Panc1 (cell line): ENCODE measurements at regions not wholly inside any gene's neighbourhood (a gene's known extent, or its start where the extent isn't known, plus 50 kb on each side); places are given as distances from the start of the nearest gene placed in this dataset.

Experiments used
- ATAC-seq: fragments of 200-7000 bp; cut with Tn5 transposase; 2 replicates; pipeline ENCODE4 v1.9.1; 2020; ENCODE audit warnings: mild to moderate bottlenecking, moderate library complexity
- BruUV-seq: library from RNA; stranded (reverse); fragments of 400-500 nt; replicated peaks from 2 replicates; lab custom pipeline; 2021; lab: Mats Ljungman, UMichigan
- CTCF ChIA-PET: fragments of 300-600 bp; sonication (Branson Sonifier 250); formaldehyde crosslinking; loops from one replicate; lab custom pipeline; 2022; ENCODE audit warnings: antibody characterized with exemption; lab: Charles Lee
- POLR2A ChIA-PET: fragments of 300-600 bp; sonication (Branson Sonifier 250); formaldehyde crosslinking; loops from one replicate; lab custom pipeline; 2022; ENCODE audit warnings: antibody characterized with exemption; lab: Charles Lee
- DNase-seq: peaks from one replicate; pipeline ENCODE4 v3.0.0-alpha.2; 2010; ENCODE audit warnings: low read depth, low spot score
- H3K27ac ChIP-seq: 2 replicates; pipeline ENCODE4 v1.5.1; 2011; ENCODE audit warnings: mild to moderate bottlenecking, low read length, inconsistent platforms
- H3K27me3 ChIP-seq: fragments of 200-500 bp; sonication (Bioruptor generic); 2 replicates; pipeline ENCODE4 v1.6.0; 2014; ENCODE audit warnings: low read length, inconsistent platforms; ENCODE audit not compliant: control insufficient read depth, insufficient read depth
- H3K36me3 ChIP-seq: fragments of 200-500 bp; sonication (Bioruptor generic); 2 replicates; pipeline ENCODE4 v1.5.1; 2014; ENCODE audit warnings: inconsistent platforms, mild to moderate bottlenecking, low read length, moderate library complexity; ENCODE audit not compliant: control insufficient read depth, insufficient read depth
- H3K4me1 ChIP-seq: 2 replicates; pipeline ENCODE4 v1.5.1; 2011; ENCODE audit warnings: inconsistent platforms, mild to moderate bottlenecking, low read length, moderate library complexity; ENCODE audit not compliant: control insufficient read depth, insufficient read depth
- H3K4me3 ChIP-seq, 2 experiments: 2 replicates each; pipeline ENCODE4 v1.5.1; 2011 to 2012; ENCODE audit warnings: low read depth in 2 of 2, low read length in 2 of 2, mild to moderate bottlenecking in 2 of 2, inconsistent platforms in 1 of 2, moderate library complexity in 1 of 2
- H3K9me3 ChIP-seq: fragments of 200-500 bp; sonication (Bioruptor generic); 2 replicates; pipeline ENCODE4 v1.5.1; 2014; ENCODE audit warnings: low read depth, mild to moderate bottlenecking, inconsistent platforms, low read length, moderate library complexity; ENCODE audit not compliant: control insufficient read depth, insufficient read depth
- CTCF ChIP-seq: fragments of 450-650 bp; IDR thresholded peaks from 2 replicates; pipeline ENCODE4 v1.5.1; 2017; ENCODE audit warnings: mild to moderate bottlenecking
- POLR2AphosphoS5 ChIP-seq: IDR thresholded peaks from 2 replicates; pipeline ENCODE4 v1.6.1; 2012; ENCODE audit warnings: mild to moderate bottlenecking, low read depth, low read length, moderate library complexity
- REST ChIP-seq, 2 experiments: IDR thresholded peaks; 2 replicates each; pipeline ENCODE4 v1.6.1; 2011 to 2012; ENCODE audit warnings: low read depth in 2 of 2, control low read depth in 1 of 2, low read length in 1 of 2, mild to moderate bottlenecking in 1 of 2, moderate library complexity in 1 of 2; ENCODE audit not compliant: insufficient read depth in 1 of 2
- SIN3A ChIP-seq: IDR thresholded peaks from 2 replicates; pipeline ENCODE4 v1.6.1; 2012; ENCODE audit warnings: low read depth, mild to moderate bottlenecking, low read length, moderate library complexity, borderline replicate concordance; ENCODE audit not compliant: insufficient read depth
- TCF7L2 ChIP-seq: IDR thresholded peaks from 2 replicates; pipeline ENCODE4 v1.6.1; 2011; ENCODE audit warnings: mild to moderate bottlenecking, low read depth, low read length, inconsistent platforms
- in situ Hi-C: cut with HindIII; loops from 2 replicates; pipeline ENCODE4 v1.10.0; 2016; ENCODE audit warnings: low sequenced_read_pairs, low pct_unique_long_range_greater_than_20kb
- intact Hi-C: fragments of 100-400 bp; cut with micrococcal nuclease; formaldehyde crosslinking; loops from one replicate; pipeline ENCODE4 v1.10.0; 2022; ENCODE audit not compliant: unreplicated experiment

- Histone ChIP-seq H3K36me3 (no peaks in the 10 kb centered on the region), H3K27ac (no peak overlapping the region), H3K4me1 (no peaks in the 10 kb centered on the region), H3K9me3 (peaks cover 34% of the 10 kb centered on the region), H3K4me3 (no peak overlapping the region), H3K27me3 (no peaks in the 10 kb centered on the region)
- BruUV-seq, result no TSS peak
- intact Hi-C loops (no loop called here), in situ Hi-C loops (no loop called here)
- ATAC-seq (no peak), DNase-seq (no peak)
- POLR2A ChIA-PET, result no interaction called here
- CTCF ChIA-PET, result no interaction called here
- TF ChIP-seq POLR2AphosphoS5 (no peak), SIN3A (no peak), TCF7L2 (no peak), CTCF (no peak), REST (IDR thresholded peaks at IDR 0.05; ENCODE audit: insufficient read depth in 1 of 2, low read depth in 2 of 2, low read length in 1 of 2) (no peak)
Observed at GRCh38 chr6:106811088-106811686, 163.3 kb downstream of the CD24 start.

- no peak for TF ChIP-seq REST (IDR thresholded peaks at IDR 0.05; ENCODE audit: insufficient read depth in 1 of 2, low read depth in 2 of 2, low read length in 1 of 2)
- TF ChIP-seq POLR2AphosphoS5, result no peak
- TF ChIP-seq TCF7L2, result no peak
- no peak for TF ChIP-seq CTCF
- TF ChIP-seq SIN3A, result no peak
- Histone ChIP-seq H3K4me3 (no peak overlapping the region), H3K9me3 (peaks cover 34% of the 10 kb centered on the region), H3K27me3 (no peaks in the 10 kb centered on the region), H3K4me1 (no peaks in the 10 kb centered on the region), H3K36me3 (no peaks in the 10 kb centered on the region), H3K27ac (no peak overlapping the region)
- ATAC-seq, result no peak
- BruUV-seq, result no TSS peak
- CTCF ChIA-PET, result no interaction called here
- no peak for DNase-seq
- intact Hi-C loops (no loop called here), in situ Hi-C loops (no loop called here)
- POLR2A ChIA-PET, result no interaction called here
Observed at GRCh38 chr6:106808758-106809157, 165.8 kb downstream of the CD24 start.
